ENCODE measurements at regions not wholly inside any gene's neighbourhood (a gene's known extent, or its start where the extent isn't known, plus 50 kb on each side); places are given as distances from the start of the nearest gene placed in this dataset.

- TF ChIP-seq CTCF (IDR thresholded peaks at IDR 0.05; ENCODE audit: low read length), result no peak
- TF ChIP-seq EZH2 (IDR thresholded peaks at IDR 0.05; ENCODE audit: borderline replicate concordance, low read length), result no peak
Observed at GRCh38 chr12:88411689-88412088, 168.6 kb downstream of the KITLG start.

All from OCI-LY1 (cell line).